GM21717 (cell line): ENCODE measurements at regions not wholly inside any gene's neighbourhood (a gene's known extent, or its start where the extent isn't known, plus 50 kb on each side); places are given as distances from the start of the nearest gene placed in this dataset.

ENCODE experiments used
- ATAC-seq: cut with Tn5 transposase; IDR thresholded peaks from one replicate; pipeline ENCODE4 v1.9.1; 2021; ENCODE audit warnings: mild to moderate bottlenecking, moderate library complexity; ENCODE audit not compliant: unreplicated experiment

- no peak for ATAC-seq
Measured at GRCh38 chrX:69282893-69283690, 117.8 kb upstream of the PJA1 start.

DNA sequence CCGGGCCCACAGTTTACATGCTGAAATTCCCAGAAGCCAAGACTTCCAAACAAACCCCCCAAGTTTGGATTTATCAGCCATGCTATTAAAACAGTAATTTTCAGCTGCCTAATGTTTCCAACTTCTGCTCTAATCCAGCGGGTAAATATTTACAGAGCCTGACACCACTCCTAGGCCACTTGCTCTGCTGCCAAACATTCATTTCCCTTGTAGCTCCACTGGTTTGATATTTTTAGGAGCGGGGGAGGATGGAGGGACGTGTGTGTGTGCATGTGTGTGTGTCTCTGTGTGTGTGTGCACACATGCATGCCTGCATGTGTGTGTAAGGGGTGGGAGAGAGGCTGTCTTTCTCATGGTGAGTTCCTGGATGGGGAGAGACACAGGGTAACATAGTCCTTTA, 115.7 kb upstream of the PJA1 start:
- no peak for ATAC-seq

GRCh38 chrX:69279234-69279633, 114.0 kb upstream of the PJA1 start:
- no peak for ATAC-seq

GRCh38 chrX:69278031-69278687, 112.9 kb upstream of the PJA1 start:
- no peak for ATAC-seq

GRCh38 chrX:69277369-69277990, 112.2 kb upstream of the PJA1 start:
- no peak for ATAC-seq

GRCh38 chrX:69268611-69269010, 103.4 kb upstream of the PJA1 start:
- no peak for ATAC-seq

- no peak for ATAC-seq
Measured at GRCh38 chrX:69264158-69264581, 98.9 kb upstream of the PJA1 start.

- ATAC-seq: no peak
Measured at GRCh38 chrX:69263251-69263820, 98.1 kb upstream of the PJA1 start.

GRCh38 chrX:69262036-69262936, 97.0 kb upstream of the PJA1 start:
- ATAC-seq: no peak

DNA sequence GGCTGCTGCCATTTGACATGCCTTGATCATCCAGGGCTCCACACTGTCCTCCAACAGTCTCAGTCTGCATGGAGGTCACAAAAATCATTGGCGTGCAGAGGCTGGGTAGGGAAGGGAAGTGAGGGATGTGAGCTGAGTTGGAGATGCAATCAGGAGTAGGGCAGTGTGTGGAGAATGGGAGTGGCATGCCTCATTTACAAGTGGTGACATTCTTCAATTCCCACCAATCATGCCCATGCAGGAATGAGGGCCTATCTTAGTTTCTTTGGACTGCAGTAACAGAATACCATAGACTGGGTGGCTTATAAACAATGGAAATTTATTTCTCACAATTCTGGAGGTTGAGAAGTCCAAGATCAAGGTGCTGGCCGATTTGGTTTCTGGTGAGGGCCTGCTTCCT, 94.9 kb upstream of the PJA1 start:
- no peak for ATAC-seq

DNA sequence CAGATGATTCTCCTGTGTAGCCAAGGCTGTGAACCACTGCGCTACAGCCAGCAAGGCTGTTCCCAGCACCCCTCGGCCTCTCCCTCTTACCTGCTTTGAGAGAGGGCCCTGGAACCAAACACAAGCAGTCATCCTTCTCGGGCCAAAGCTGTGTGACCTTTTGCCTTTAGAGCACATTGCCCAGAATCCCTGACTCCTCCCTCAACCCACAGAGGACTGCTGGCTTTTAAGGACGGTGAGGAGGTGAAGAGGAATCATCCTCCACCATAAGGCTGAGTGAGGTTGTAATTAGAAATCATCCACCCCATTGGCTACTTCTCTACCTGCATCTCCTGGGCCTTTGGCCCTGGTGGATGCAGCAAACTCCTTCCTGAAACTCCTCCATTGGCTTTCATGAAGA, 93.6 kb upstream of the PJA1 start:
- ATAC-seq: no peak

DNA sequence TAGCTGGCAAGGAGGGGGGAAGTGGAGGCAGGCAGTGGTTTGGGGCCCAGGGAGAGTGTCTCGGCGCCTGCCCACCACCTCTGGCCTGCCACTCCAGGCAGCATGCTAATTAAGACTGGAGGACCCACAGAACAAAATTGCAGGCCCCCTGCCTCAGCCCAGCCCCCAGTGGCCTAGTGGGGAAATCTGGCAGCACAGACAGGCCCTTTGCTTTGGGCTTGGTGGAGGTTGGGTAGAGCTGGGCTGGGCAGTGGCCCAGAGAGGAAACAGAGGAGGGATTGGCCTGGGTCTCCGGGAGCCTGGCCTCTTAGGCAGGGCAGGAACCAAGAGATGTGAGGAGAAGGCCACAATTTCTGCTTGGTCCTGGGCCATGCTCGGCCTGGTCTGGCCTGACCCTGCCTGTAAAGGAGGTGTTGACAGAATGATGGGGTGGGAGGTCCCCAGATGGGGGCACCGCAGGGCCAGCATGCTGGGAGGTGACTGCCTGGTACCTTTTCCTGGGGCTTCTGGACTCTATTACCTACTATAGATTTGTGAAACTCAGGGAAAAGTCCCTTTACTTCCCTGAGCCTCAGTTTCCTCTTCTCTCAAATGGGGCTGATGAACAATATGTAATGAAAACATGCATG, 92.4 kb upstream of the PJA1 start:
- no peak for ATAC-seq

GRCh38 chrX:69256291-69256565, 91.0 kb upstream of the PJA1 start:
- no peak for ATAC-seq

GRCh38 chrX:69255441-69256290, 90.4 kb upstream of the PJA1 start:
- no peak for ATAC-seq

GRCh38 chrX:69253821-69254220, 88.6 kb upstream of the PJA1 start:
- ATAC-seq: no peak

- ATAC-seq: no peak
Measured at GRCh38 chrX:69243276-69243675, 78.0 kb upstream of the PJA1 start.

GRCh38 chrX:69238887-69239231, 73.6 kb upstream of the PJA1 start:
- no peak for ATAC-seq

- no peak for ATAC-seq
Measured at GRCh38 chrX:69238114-69238886, 73.0 kb upstream of the PJA1 start.

- no peak for ATAC-seq
Measured at GRCh38 chrX:69237236-69237635, 72.0 kb upstream of the PJA1 start.
